Thymus (tissue), 11 donors: ENCODE measurements at regions not wholly inside any gene's neighbourhood (a gene's known extent, or its start where the extent isn't known, plus 50 kb on each side); places are given as distances from the start of the nearest gene placed in this dataset.

ENCODE experiments used
- DNase-seq, 9 donors: peaks; one replicate each; pipeline ENCODE4 v3.0.0-alpha.2; 2013; ENCODE audit warnings: low spot score in 9 of 9, low read depth in 6 of 9, missing footprints in 1 of 9
- H3K27ac ChIP-seq, 2 donors: one replicate each; pipeline ENCODE4 v1.5.1; 2013; ENCODE audit warnings: control low read depth in 1 of 2, low read depth in 1 of 2, low read length in 1 of 2, mild to moderate bottlenecking in 1 of 2, moderate library complexity in 1 of 2
- H3K27me3 ChIP-seq, 2 donors: one replicate each; pipeline ENCODE4 v1.5.1; 2013; ENCODE audit warnings: low read length in 1 of 2; ENCODE audit not compliant: control insufficient read depth in 2 of 2, insufficient read depth in 1 of 2
- H3K36me3 ChIP-seq, 2 donors: one replicate each; pipeline ENCODE4 v1.5.1; 2013; ENCODE audit warnings: low read length in 1 of 2, mild to moderate bottlenecking in 1 of 2, moderate library complexity in 1 of 2; ENCODE audit not compliant: control insufficient read depth in 2 of 2, insufficient read depth in 2 of 2
- H3K4me1 ChIP-seq, 2 donors: one replicate each; pipeline ENCODE4 v1.5.1; 2013; ENCODE audit warnings: low read length in 2 of 2; ENCODE audit not compliant: control insufficient read depth in 2 of 2, insufficient read depth in 2 of 2
- H3K4me3 ChIP-seq, 2 donors: one replicate each; pipeline ENCODE4 v1.5.1; 2013; ENCODE audit warnings: low read length in 2 of 2, control low read depth in 1 of 2, mild to moderate bottlenecking in 1 of 2
- H3K9me3 ChIP-seq, 2 donors: one replicate each; pipeline ENCODE4 v1.5.1; 2013; ENCODE audit warnings: low read length in 1 of 2, mild to moderate bottlenecking in 1 of 2; ENCODE audit not compliant: control insufficient read depth in 2 of 2, insufficient read depth in 1 of 2
- WGBS: extraction: QIAGEN DNeasy Blood & Tissue Kit; methylation state at CpG from one replicate; pipeline ENCODE4 v1.1.7; 2013; 5-methylcytosine and 5-hydroxymethylcytosine counted together
- donor health status: healthy.

GRCh38 chr3:65303431-65303830 is 615.6 kb upstream of the ADAMTS9 start:
- no peaks in the 10 kb centered on the region for H3K36me3 ChIP-seq
- H3K4me1 ChIP-seq: no peaks in the 10 kb centered on the region
- WGBS: 89% methylated on average over 6 of the region's 6 CpGs
- no peak for DNase-seq
- H3K4me3 ChIP-seq: no peak overlapping the region
- H3K27ac ChIP-seq: no peak overlapping the region
- H3K27me3 ChIP-seq: no peaks in the 10 kb centered on the region
- no peaks in the 10 kb centered on the region for H3K9me3 ChIP-seq

DNA sequence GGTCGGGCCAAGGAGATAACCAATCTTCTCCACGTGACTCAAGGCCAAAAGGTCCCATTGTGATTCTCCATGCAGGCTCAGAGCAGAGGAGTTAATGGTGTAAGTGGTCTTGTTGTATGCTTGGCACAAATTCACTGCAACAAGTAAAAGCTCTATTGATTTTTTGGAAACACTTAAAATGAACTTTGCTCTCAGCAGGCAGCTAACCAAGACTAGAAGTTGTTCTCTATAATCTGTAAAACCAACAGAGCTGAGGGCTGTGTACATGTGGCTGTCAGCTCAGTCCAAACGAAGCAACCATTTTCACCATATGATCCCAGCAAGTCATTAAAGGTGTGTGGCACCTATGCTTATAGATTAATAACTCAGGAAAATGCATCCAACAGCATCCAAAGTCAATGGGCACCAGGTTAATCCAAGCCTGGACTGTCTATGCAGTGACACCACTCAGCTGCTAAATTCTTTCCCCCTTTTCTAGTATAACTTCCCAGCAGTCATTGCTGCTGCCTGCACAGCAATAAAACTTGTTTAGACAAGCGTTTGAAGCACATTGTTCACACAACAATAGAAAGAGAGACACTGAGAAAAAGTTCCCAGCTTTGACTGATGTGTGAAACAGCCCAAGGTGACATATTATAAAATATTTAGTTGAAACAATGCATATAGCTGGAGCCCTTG is 603.8 kb upstream of the ADAMTS9 start:
- no peaks in the 10 kb centered on the region for H3K27me3 ChIP-seq
- no peaks in the 10 kb centered on the region for H3K4me1 ChIP-seq
- H3K27ac ChIP-seq: no peak overlapping the region
- WGBS: 64% methylated on average over 4 of the region's 4 CpGs
- no peaks in the 10 kb centered on the region for H3K36me3 ChIP-seq
- no peak overlapping the region for H3K4me3 ChIP-seq
- no peaks in the 10 kb centered on the region for H3K9me3 ChIP-seq
- no peak for DNase-seq

GRCh38 chr3:65288776-65289175 is 601.0 kb upstream of the ADAMTS9 start:
- DNase-seq: no peak
- Histone ChIP-seq H3K27ac (no peak overlapping the region), H3K27me3 (no peaks in the 10 kb centered on the region), H3K4me1 (no peaks in the 10 kb centered on the region), H3K4me3 (no peak overlapping the region), H3K36me3 (no peaks in the 10 kb centered on the region), H3K9me3 (peaks cover 0 to 2% of the 10 kb centered on the region in 2 donors)
- 92% methylated on average over 4 of the region's 4 CpGs for WGBS

GRCh38 chr3:65285956-65286355 is 598.2 kb upstream of the ADAMTS9 start:
- Histone ChIP-seq H3K4me3 (no peak overlapping the region), H3K36me3 (no peaks in the 10 kb centered on the region), H3K27ac (no peak overlapping the region), H3K9me3 (peaks cover 0 to 2% of the 10 kb centered on the region in 2 donors), H3K27me3 (no peaks in the 10 kb centered on the region), H3K4me1 (no peaks in the 10 kb centered on the region)
- WGBS: 91% methylated on average over 2 of the region's 2 CpGs
- no peak for DNase-seq

GRCh38 chr3:65284961-65285360 is 597.2 kb upstream of the ADAMTS9 start:
- DNase-seq: no peak
- Histone ChIP-seq H3K36me3 (no peaks in the 10 kb centered on the region), H3K4me1 (no peaks in the 10 kb centered on the region), H3K27me3 (no peaks in the 10 kb centered on the region), H3K4me3 (no peak overlapping the region), H3K27ac (no peak overlapping the region), H3K9me3 (peaks cover 0 to 2% of the 10 kb centered on the region in 2 donors)
- 50% methylated on average over 1 of the region's 1 CpG for WGBS

- DNase-seq: no peak
- Histone ChIP-seq H3K36me3 (no peaks in the 10 kb centered on the region), H3K4me3 (no peak overlapping the region), H3K9me3 (peaks cover 0 to 2% of the 10 kb centered on the region in 2 donors), H3K4me1 (no peaks in the 10 kb centered on the region), H3K27me3 (no peaks in the 10 kb centered on the region), H3K27ac (no peak overlapping the region)
- 91% methylated on average over 6 of the region's 6 CpGs for WGBS
Measured at GRCh38 chr3:65284546-65284945, 596.7 kb upstream of the ADAMTS9 start.

GRCh38 chr3:65279225-65279782 is 591.5 kb upstream of the ADAMTS9 start:
- no peak for DNase-seq
- no peak overlapping the region for H3K4me3 ChIP-seq
- WGBS: 92% methylated on average over 6 of the region's 6 CpGs
- H3K36me3 ChIP-seq: no peaks in the 10 kb centered on the region
- no peaks in the 10 kb centered on the region for H3K4me1 ChIP-seq
- no peaks in the 10 kb centered on the region for H3K9me3 ChIP-seq
- no peak overlapping the region for H3K27ac ChIP-seq
- H3K27me3 ChIP-seq: no peaks in the 10 kb centered on the region

GRCh38 chr3:65277798-65278197 is 590.0 kb upstream of the ADAMTS9 start:
- Histone ChIP-seq H3K4me3 (no peak overlapping the region), H3K9me3 (no peaks in the 10 kb centered on the region), H3K4me1 (no peaks in the 10 kb centered on the region), H3K27ac (no peak overlapping the region), H3K27me3 (no peaks in the 10 kb centered on the region), H3K36me3 (no peaks in the 10 kb centered on the region)
- no peak for DNase-seq
- 73% methylated on average over 2 of the region's 2 CpGs for WGBS

DNA sequence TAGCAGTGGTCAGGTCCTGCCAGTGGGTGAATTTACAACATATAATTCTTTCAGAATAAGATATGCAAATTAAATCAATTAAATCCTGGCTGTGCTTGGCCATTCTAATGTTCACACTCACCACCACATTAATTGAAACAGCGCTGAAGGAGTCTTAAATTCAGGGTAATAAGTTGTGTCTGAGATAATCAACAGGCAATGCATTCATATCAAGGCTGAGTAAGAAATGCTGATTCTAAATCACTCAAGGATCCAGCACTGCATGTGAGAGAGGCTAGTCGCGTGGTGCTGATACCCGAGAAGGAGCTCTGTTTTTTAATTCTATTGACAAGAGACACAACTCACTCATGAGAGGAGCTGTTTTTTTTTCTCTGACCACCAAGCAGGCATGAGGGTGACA is 588.8 kb upstream of the ADAMTS9 start:
- Histone ChIP-seq H3K27me3 (no peaks in the 10 kb centered on the region), H3K4me3 (no peak overlapping the region), H3K9me3 (no peaks in the 10 kb centered on the region), H3K27ac (no peak overlapping the region), H3K4me1 (no peaks in the 10 kb centered on the region), H3K36me3 (no peaks in the 10 kb centered on the region)
- WGBS: 93% methylated on average over 4 of the region's 4 CpGs
- DNase-seq: no peak
